ENCODE measurements at regions not wholly inside any gene's neighbourhood (a gene's known extent, or its start where the extent isn't known, plus 50 kb on each side); places are given as distances from the start of the nearest gene placed in this dataset.

DNA sequence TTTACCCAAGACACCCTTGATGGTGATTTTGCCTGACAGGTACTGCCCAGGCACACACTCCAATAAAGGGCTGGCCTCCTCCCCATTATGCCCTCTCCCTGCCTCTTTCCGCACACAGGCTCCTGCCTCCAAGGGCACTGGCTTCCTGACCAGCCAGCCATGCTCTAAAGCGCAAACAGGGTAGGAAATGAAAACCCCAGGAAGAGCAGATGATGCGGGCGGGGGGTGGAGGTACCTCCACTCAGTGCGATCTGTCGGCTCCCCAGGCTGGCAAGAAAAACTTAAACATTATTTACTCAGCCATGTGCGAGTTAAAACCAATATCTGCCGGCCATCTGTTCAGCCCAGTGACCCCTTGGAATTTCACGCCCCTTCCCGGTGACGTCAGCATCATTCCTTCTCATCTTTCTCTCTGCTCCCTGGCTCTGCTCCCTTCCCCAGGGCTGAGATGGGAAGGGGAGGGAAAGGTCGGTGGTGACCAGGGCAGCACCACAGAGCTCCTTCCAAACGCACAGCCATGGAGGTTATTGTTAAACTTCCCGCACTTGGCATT is 262.5 kb downstream of the CBLN1 start:
- no peak for DNase-seq (ENCODE audit: low read depth)
- H3K4me3 ChIP-seq (ENCODE audit: low read length) = peak overlapping the region; percentile 1
- TF ChIP-seq, protein P1, sequence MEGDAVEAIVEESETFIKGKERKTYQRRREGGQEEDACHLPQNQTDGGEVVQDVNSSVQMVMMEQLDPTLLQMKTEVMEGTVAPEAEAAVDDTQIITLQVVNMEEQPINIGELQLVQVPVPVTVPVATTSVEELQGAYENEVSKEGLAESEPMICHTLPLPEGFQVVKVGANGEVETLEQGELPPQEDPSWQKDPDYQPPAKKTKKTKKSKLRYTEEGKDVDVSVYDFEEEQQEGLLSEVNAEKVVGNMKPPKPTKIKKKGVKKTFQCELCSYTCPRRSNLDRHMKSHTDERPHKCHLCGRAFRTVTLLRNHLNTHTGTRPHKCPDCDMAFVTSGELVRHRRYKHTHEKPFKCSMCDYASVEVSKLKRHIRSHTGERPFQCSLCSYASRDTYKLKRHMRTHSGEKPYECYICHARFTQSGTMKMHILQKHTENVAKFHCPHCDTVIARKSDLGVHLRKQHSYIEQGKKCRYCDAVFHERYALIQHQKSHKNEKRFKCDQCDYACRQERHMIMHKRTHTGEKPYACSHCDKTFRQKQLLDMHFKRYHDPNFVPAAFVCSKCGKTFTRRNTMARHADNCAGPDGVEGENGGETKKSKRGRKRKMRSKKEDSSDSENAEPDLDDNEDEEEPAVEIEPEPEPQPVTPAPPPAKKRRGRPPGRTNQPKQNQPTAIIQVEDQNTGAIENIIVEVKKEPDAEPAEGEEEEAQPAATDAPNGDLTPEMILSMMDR (conservative IDR thresholded peaks at IDR 0.05; ENCODE audit: low read depth, low read length) = no peak

DNA sequence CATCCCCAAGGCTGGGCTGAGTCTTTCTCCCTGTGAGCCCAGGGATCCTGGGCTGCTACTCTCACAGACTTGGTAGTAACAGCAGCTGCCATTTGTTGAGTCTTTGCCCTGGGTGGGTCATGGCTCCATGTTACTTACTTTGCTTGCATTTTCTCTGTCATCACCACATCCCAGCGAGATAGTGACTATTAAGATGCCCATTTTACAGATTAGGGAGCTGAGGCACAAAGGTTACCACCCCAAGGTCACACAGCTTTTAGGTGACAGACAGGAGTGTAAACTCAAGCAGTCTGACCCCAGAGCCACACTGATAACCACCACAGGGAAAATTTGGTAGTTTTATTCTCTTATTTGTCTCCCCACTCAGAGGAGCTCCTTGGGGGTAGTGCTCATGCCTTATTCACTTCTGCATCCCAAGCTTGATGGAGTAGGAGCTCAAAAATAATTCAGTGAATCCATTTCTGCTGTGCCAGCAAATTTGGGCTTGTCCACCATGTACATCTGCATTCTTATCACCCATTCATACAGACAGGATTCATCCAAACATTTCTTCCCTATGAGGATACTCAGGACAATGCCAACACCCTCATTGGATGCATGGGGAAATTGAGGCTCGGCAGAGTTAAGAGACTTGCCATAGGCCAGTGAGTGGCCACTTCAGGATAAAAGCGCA is 263.2 kb downstream of the CBLN1 start:
- DNase-seq (ENCODE audit: low read depth) = no peak
- no peak overlapping the region for H3K4me3 ChIP-seq (ENCODE audit: low read length)
- TF ChIP-seq, protein P1 (conservative IDR thresholded peaks at IDR 0.05; ENCODE audit: low read depth, low read length) = no peak

DNA sequence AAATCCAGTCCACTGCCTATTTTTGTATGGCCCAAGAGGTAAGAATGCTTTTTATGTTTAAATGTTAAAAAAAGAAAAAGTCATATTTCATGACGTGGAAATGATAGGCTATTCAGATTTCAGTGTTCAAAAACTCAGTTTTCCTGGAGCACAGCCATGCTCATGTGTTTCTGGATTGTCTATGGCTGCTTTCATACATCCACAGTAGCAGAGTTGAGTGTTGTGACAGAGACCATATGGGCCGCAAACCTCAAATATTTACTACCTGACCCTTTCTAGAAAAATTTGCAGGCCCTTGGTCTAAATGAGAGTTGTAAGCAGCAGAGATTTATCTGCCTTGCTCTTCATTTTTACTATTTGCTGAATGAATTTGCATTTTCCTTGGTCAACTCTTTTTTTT is 264.1 kb downstream of the CBLN1 start:
- TF ChIP-seq, protein P1 (conservative IDR thresholded peaks at IDR 0.05; ENCODE audit: low read depth, low read length) = no peak
- no peak overlapping the region for H3K4me3 ChIP-seq (ENCODE audit: low read length)
- DNase-seq (ENCODE audit: low read depth) = no peak

DNA sequence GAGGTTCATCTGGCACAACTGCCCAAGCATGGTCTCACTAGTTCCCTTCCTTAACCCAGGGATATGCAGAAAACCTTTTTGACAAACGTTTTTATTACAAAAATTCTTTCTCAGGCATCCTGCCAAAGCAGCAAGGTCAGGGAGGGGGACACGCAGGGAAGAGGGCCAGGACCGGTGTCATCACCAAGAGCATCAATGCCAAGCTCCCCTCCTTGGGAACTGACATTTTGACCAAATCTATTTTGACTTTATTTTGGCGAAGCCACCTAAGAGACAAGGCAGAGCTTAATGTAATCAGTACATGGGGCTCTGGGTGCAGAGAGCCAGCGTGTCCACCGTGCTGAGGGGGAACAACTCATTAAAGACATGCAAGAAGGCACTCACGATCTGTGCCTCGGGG is 265.2 kb downstream of the CBLN1 start:
- TF ChIP-seq, protein P1 (conservative IDR thresholded peaks at IDR 0.05; ENCODE audit: low read depth, low read length) = no peak
- no peak for DNase-seq (ENCODE audit: low read depth)

DNA sequence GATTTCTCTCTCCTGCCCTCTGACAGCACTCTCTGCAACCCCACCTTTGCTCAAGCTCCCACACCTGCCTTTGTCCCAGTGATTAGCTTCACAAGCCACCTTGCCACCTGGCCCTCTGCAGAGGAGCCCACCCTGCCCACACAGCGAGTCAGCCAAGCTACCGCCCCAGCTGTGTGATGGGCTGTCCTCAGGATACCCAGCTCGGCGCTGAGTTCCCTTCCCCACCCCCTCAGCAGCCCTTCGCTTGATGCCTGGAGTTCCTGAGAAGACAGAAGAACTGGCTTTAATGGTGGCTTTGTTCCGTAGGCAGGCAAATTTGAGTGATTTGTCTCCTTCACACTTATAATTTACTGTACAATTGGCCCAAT is 266.4 kb downstream of the CBLN1 start:
- TF ChIP-seq, protein P1 (conservative IDR thresholded peaks at IDR 0.05; ENCODE audit: low read depth, low read length) = no peak
- no peak for DNase-seq (ENCODE audit: low read depth)
- no peak overlapping the region for H3K4me3 ChIP-seq (ENCODE audit: low read length)

More for the DNA sequence above, 265.2 kb downstream of the CBLN1 start:
- no peak overlapping the region for H3K4me3 ChIP-seq (ENCODE audit: low read length)

DNA sequence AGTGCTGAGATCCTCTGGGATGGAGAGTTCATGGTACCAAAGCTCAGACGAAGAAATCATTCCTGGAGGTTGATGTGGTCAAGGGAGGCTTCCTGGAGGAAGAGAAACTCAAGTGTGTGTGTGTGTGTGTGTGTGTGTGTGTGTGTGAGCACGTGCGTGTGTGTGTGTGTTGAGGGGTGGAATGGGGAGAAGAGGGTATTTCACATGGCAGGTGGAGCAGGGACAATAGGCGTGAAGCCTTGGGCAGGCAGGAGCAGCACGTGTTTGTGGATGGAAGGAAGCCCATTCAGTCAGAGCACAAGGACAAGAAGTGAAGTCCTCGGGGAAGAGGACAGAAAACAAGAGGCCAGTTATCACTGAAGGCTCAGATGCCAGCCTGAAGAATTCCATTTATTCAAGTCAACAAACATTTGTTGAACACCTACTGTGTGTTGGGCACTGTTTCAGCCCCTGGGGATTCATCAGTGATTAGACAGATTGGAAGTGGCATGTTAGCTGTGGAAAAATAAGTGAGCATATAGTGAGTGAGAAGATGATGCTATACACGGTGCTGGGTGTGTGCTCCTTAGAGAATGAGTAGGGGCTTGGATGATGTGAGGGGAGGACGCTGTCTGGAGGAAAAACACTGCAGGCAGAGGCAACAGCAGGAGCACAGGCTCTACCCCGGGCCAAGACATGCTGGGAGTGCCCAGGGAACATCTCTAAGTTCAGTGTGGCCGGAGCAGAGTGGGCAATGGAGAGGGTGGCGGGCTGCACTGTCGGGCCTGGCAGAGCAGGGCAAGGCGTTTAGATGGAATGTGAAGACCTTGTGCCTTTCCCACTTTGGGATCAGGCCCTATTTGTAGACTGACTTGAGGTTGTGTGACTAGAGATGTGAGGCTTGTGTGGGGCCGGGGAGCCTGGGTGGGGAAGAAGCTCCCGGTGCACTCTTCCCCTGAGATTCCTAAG is 267.1 kb downstream of the CBLN1 start:
- TF ChIP-seq, protein P1 (conservative IDR thresholded peaks at IDR 0.05; ENCODE audit: low read depth, low read length) = no peak
- H3K4me3 ChIP-seq (ENCODE audit: low read length) = no peak overlapping the region
- DNase-seq (ENCODE audit: low read depth) = no peak

Data from retinal pigment epithelial cell (primary cell).